ENCODE measurements at regions not wholly inside any gene's neighbourhood (a gene's known extent, or its start where the extent isn't known, plus 50 kb on each side); places are given as distances from the start of the nearest gene placed in this dataset.

DNA sequence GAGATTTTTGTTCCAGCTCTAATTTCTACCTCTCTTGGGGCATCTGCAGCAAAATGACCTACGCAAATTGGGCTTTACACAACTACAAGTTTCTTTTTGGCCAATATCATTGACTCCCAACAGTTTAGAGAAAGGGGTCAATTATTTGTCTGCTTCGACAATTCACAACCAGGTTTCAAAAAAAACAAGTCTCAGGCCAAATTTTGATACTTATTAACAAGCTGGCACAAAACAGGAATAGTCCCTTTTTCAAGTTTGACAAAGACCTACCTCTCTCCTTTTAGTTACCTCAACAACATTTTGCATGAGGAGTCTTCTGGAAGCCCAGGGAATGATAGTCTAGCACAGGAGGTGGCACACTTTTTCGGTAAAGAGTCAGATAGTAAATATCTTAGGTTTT, 97.9 kb upstream of the TSHZ2 start:
- Histone ChIP-seq H4K20me1 (ENCODE audit: low read length) (no peaks in the 10 kb centered on the region), H3K4me1 (ENCODE audit: insufficient read depth, low read length) (no peaks in the 10 kb centered on the region), H3K27me3 (ENCODE audit: low read length) (peaks cover 5% of the 10 kb centered on the region; the same call in 1 of the 2 replicates), H3K9me2 (replicated peaks; ENCODE audit: low read length) (no peaks in the 10 kb centered on the region), H3K36me3 (ENCODE audit: low read depth, low read length) (no peaks in the 10 kb centered on the region), H2AFZ (ENCODE audit: low read length) (no peak overlapping the region), H3F3A (ENCODE audit: low read length, unreplicated experiment) (no peaks in the 10 kb centered on the region), H3K9me3 (ENCODE audit: low read length) (no peaks in the 10 kb centered on the region), H3K4me2 (ENCODE audit: low read length) (no peak overlapping the region), H3K4me3 (ENCODE audit: low read length) (no peak overlapping the region), H3K27ac (ENCODE audit: low read length) (no peak overlapping the region), H3K79me2 (ENCODE audit: low read length) (no peaks in the 10 kb centered on the region), H3K9ac (ENCODE audit: low read length) (no peak overlapping the region)
- TF ChIP-seq, protein P1, sequence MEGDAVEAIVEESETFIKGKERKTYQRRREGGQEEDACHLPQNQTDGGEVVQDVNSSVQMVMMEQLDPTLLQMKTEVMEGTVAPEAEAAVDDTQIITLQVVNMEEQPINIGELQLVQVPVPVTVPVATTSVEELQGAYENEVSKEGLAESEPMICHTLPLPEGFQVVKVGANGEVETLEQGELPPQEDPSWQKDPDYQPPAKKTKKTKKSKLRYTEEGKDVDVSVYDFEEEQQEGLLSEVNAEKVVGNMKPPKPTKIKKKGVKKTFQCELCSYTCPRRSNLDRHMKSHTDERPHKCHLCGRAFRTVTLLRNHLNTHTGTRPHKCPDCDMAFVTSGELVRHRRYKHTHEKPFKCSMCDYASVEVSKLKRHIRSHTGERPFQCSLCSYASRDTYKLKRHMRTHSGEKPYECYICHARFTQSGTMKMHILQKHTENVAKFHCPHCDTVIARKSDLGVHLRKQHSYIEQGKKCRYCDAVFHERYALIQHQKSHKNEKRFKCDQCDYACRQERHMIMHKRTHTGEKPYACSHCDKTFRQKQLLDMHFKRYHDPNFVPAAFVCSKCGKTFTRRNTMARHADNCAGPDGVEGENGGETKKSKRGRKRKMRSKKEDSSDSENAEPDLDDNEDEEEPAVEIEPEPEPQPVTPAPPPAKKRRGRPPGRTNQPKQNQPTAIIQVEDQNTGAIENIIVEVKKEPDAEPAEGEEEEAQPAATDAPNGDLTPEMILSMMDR (conservative IDR thresholded peaks at IDR 0.05; ENCODE audit: low read depth, low read length) = no peak
- TF ChIP-seq EZH2phosphoT487 (IDR thresholded peaks at IDR 0.05; ENCODE audit: borderline replicate concordance, low read length) (no peak), EZH2 (IDR thresholded peaks at IDR 0.05; ENCODE audit: low read length, unreplicated experiment) (no peak)
- CTCF ChIA-PET = no interaction called here
- intact Hi-C loops (cut with micrococcal nuclease) = no loop called here
- no TSS peak for BruUV-seq (replicated peaks)
- no peak for ATAC-seq
- POLR2A ChIA-PET (ENCODE audit: unreplicated experiment) = no interaction called here
- no peak for DNase-seq

DNA sequence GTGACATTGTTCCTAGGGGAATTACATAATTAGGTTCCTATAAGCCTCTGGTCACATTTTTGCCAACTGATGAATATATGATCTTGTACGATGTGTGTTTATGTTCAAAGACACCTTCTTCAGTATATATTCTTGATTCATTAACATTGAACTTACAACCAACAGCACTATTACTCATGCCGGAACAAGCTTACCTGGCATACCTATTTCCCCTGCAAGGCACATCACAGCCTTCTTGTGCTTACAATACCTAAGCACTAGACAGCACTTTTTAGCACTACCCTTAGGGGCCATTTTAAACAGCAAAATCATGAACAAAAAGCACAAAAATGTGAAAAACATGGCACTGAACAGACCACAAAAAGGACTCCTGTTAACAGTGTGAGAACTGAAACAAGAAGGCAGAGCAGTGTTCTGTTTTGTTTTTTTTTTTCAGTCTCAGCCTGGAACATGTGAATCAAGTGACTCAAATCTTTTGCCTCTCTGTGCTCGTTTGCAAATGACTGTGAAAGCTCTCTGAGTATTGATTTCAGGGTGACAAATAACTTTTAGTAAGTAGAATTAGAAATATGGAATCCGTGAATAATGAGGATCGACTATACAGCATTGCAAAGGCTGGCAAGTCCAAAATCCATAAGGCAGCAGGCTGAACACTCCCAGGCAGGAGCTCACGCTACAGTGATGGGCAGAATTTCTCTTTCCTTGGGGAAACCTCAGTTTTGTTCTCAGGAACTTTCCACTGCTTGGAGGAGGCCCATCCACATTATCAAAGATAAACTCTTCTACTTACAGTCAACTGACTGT, 102.3 kb upstream of the TSHZ2 start:
- TF ChIP-seq, protein P1 (conservative IDR thresholded peaks at IDR 0.05; ENCODE audit: low read depth, low read length) = no peak
- TF ChIP-seq EZH2phosphoT487 (IDR thresholded peaks at IDR 0.05; ENCODE audit: borderline replicate concordance, low read length) (no peak), EZH2 (IDR thresholded peaks at IDR 0.05; ENCODE audit: low read length, unreplicated experiment) (no peak)
- no peak overlapping the region for H3K4me3 ChIP-seq (ENCODE audit: low read length)
- ATAC-seq (no peak), DNase-seq (no peak)
- no peak overlapping the region for H2AFZ ChIP-seq (ENCODE audit: low read length)
- no peak overlapping the region for H3K9ac ChIP-seq (ENCODE audit: low read length)
- CTCF ChIA-PET = no interaction called here
- peaks cover 5% of the 10 kb centered on the region; the same call in 1 of the 2 replicates for H3K27me3 ChIP-seq (ENCODE audit: low read length)
- no peaks in the 10 kb centered on the region for H3K9me2 ChIP-seq (replicated peaks; ENCODE audit: low read length)
- H3K36me3 ChIP-seq (ENCODE audit: low read depth, low read length) = no peaks in the 10 kb centered on the region
- no peaks in the 10 kb centered on the region for H3F3A ChIP-seq (ENCODE audit: low read length, unreplicated experiment)
- intact Hi-C loops (cut with micrococcal nuclease) = no loop called here
- H3K4me2 ChIP-seq (ENCODE audit: low read length) = no peak overlapping the region
- no peak overlapping the region for H3K27ac ChIP-seq (ENCODE audit: low read length)
- H3K4me1 ChIP-seq (ENCODE audit: insufficient read depth, low read length) = no peaks in the 10 kb centered on the region
- H3K79me2 ChIP-seq (ENCODE audit: low read length) = no peaks in the 10 kb centered on the region
- H3K9me3 ChIP-seq (ENCODE audit: low read length) = no peaks in the 10 kb centered on the region
- H4K20me1 ChIP-seq (ENCODE audit: low read length) = no peaks in the 10 kb centered on the region
- BruUV-seq (replicated peaks) = no TSS peak
- POLR2A ChIA-PET (ENCODE audit: unreplicated experiment) = no interaction called here

DNA sequence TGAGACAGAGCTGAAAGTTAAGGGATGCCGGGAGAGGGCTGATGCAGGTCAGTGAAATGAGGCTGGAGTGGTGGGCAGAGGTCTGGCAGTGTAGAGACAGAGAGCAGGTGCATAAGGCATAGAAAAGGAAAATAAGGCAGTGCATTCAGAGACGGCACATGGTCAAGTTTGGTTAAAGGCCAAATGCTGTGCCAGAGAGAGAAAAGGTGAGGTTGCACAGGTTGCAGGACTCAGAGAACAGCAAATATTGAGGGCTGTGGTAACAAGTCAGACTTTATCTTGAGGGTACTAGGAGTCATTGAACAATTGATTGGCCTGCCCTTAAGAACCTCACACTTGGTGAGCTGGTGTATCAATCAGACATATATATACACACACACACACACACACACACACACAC, 102.9 kb upstream of the TSHZ2 start:
- no TSS peak for BruUV-seq (replicated peaks)
- ATAC-seq = no peak
- intact Hi-C loops (cut with micrococcal nuclease) = no loop called here

More for the DNA sequence above, 102.9 kb upstream of the TSHZ2 start:
- Histone ChIP-seq H3K4me1 (ENCODE audit: insufficient read depth, low read length) (no peaks in the 10 kb centered on the region), H3K4me2 (ENCODE audit: low read length) (no peak overlapping the region), H3K27ac (ENCODE audit: low read length) (no peak overlapping the region), H3F3A (ENCODE audit: low read length, unreplicated experiment) (no peaks in the 10 kb centered on the region), H3K9ac (ENCODE audit: low read length) (no peak overlapping the region), H3K9me3 (ENCODE audit: low read length) (no peaks in the 10 kb centered on the region), H3K9me2 (replicated peaks; ENCODE audit: low read length) (no peaks in the 10 kb centered on the region), H3K36me3 (ENCODE audit: low read depth, low read length) (no peaks in the 10 kb centered on the region), H2AFZ (ENCODE audit: low read length) (no peak overlapping the region), H3K27me3 (ENCODE audit: low read length) (peaks cover 5% of the 10 kb centered on the region; the same call in 1 of the 2 replicates), H3K79me2 (ENCODE audit: low read length) (no peaks in the 10 kb centered on the region), H4K20me1 (ENCODE audit: low read length) (no peaks in the 10 kb centered on the region), H3K4me3 (ENCODE audit: low read length) (no peak overlapping the region)
- POLR2A ChIA-PET (ENCODE audit: unreplicated experiment) = no interaction called here
- TF ChIP-seq EZH2 (IDR thresholded peaks at IDR 0.05; ENCODE audit: low read length, unreplicated experiment) (no peak), EZH2phosphoT487 (IDR thresholded peaks at IDR 0.05; ENCODE audit: borderline replicate concordance, low read length) (no peak)
- TF ChIP-seq, protein P1 (conservative IDR thresholded peaks at IDR 0.05; ENCODE audit: low read depth, low read length) = no peak
- no peak for DNase-seq
- CTCF ChIA-PET = no interaction called here
